ENCODE measurements at regions not wholly inside any gene's neighbourhood (a gene's known extent, or its start where the extent isn't known, plus 50 kb on each side); places are given as distances from the start of the nearest gene placed in this dataset.

GRCh38 chr12:98074286-98074685 lies 441.1 kb upstream of the TMPO start:
- Histone ChIP-seq H3K4ac (ENCODE audit: low read depth, low read length) (no peak overlapping the region), H4K91ac (ENCODE audit: insufficient read length, low read depth, low read length) (no peak overlapping the region), H3K79me2 (ENCODE audit: insufficient read depth, low read length) (no peaks in the 10 kb centered on the region), H3K9ac (ENCODE audit: extremely low read depth, insufficient read length, low read length) (no peak overlapping the region), H3K9me3 (ENCODE audit: control insufficient read depth, low read depth, low read length) (no peaks in the 10 kb centered on the region), H2AK5ac (ENCODE audit: insufficient read length, low read length) (no peak overlapping the region), H3K27ac (ENCODE audit: insufficient read length, low read depth, low read length) (no peak overlapping the region), H3K4me1 (ENCODE audit: insufficient read depth, low read length) (no peaks in the 10 kb centered on the region; the same call in 1 of the 2 replicates), H3K23me2 (ENCODE audit: insufficient read length, low read depth, low read length, poor library complexity, severe bottlenecking) (no peaks in the 10 kb centered on the region), H4K20me1 (ENCODE audit: control insufficient read depth, insufficient read depth, insufficient read length) (no peaks in the 10 kb centered on the region), H2BK12ac (ENCODE audit: insufficient read length, low read depth, low read length) (no peak overlapping the region), H3K14ac (ENCODE audit: insufficient read depth, low read length) (no peak overlapping the region), H3K79me1 (ENCODE audit: insufficient read depth, low read depth, low read length, poor library complexity, severe bottlenecking) (no peaks in the 10 kb centered on the region), H2BK20ac (ENCODE audit: low read depth, low read length, poor library complexity, severe bottlenecking) (no peak overlapping the region), H3K23ac (ENCODE audit: insufficient read length, low read depth, low read length) (no peak overlapping the region), H4K5ac (ENCODE audit: insufficient read length, low read depth, low read length) (no peak overlapping the region), H3K56ac (ENCODE audit: insufficient read length, low read depth, low read length) (no peak overlapping the region), H2AFZ (ENCODE audit: low read length) (no peak overlapping the region), H2BK120ac (ENCODE audit: low read depth, low read length, poor library complexity, severe bottlenecking) (no peak overlapping the region), H3K4me2 (ENCODE audit: insufficient read depth, insufficient read length, low read length) (no peak overlapping the region), H3T11ph (ENCODE audit: low read length) (no peak overlapping the region), H3K27me3 (ENCODE audit: insufficient read depth, low read length) (no peaks in the 10 kb centered on the region), H2BK5ac (ENCODE audit: insufficient read length, low read length) (no peak overlapping the region), H2BK15ac (ENCODE audit: low read depth, low read length) (no peak overlapping the region), H3K18ac (ENCODE audit: insufficient read length, low read depth, low read length) (no peak overlapping the region), H4K8ac (replicated peaks; ENCODE audit: insufficient read length, low read depth, low read length) (no peak overlapping the region)
- no peak for TF ChIP-seq CTCF (conservative IDR thresholded peaks at IDR 0.05)
- H3K9me3 Mint-ChIP-seq: no peaks in the 10 kb centered on the region
- peaks cover 6 to 7% of the 10 kb centered on the region in 2 experiments for H3K4me1 Mint-ChIP-seq
- H3K27ac Mint-ChIP-seq: no peak overlapping the region
- H3K4me3 Mint-ChIP-seq: no peak overlapping the region
- H3K36me3 Mint-ChIP-seq (ENCODE audit: insufficient read depth in 1 of 3, low read depth in 3 of 3): no peaks in the 10 kb centered on the region
- no peaks in the 10 kb centered on the region for H3K27me3 Mint-ChIP-seq (ENCODE audit: low read depth)
- WGBS (ENCODE audit: extremely low coverage, insufficient read length, low lambda C conversion rate): no CpG with 5 or more reads among the region's 2 CpGs
- DNase-seq: no peak

Measured in H9 (cell line).